ENCODE measurements at regions not wholly inside any gene's neighbourhood (a gene's known extent, or its start where the extent isn't known, plus 50 kb on each side); places are given as distances from the start of the nearest gene placed in this dataset.

GRCh38 chr9:3628239-3628638 lies 102.4 kb upstream of the RFX3 start:
- Histone ChIP-seq H2AFZ (ENCODE audit: low read depth, low read length) (no peak overlapping the region), H3K4me1 (ENCODE audit: insufficient read depth, low read length) (no peaks in the 10 kb centered on the region), H3K9ac (ENCODE audit: low read depth, low read length) (no peak overlapping the region), H3K79me2 (ENCODE audit: insufficient read depth, low read length) (no peaks in the 10 kb centered on the region), H4K20me1 (ENCODE audit: insufficient read depth, low read length) (no peaks in the 10 kb centered on the region), H3K4me2 (ENCODE audit: insufficient read depth, low read length) (no peak overlapping the region), H3K27ac (ENCODE audit: low read length) (no peak overlapping the region), H3K27me3 (ENCODE audit: insufficient read depth, low read length, poor library complexity) (no peaks in the 10 kb centered on the region), H3K36me3 (ENCODE audit: insufficient read depth, low read length) (no peaks in the 10 kb centered on the region), H3K9me3 (ENCODE audit: insufficient read depth, low read length, severe bottlenecking) (no peaks in the 10 kb centered on the region), H3K4me3 (ENCODE audit: low read depth in 1 of 2, low read length in 2 of 2) (no peak overlapping the region)
- ATAC-seq (ENCODE audit: insufficient read depth, low read depth) = no peak
- no peak for DNase-seq
- TF ChIP-seq CTCF (IDR thresholded peaks at IDR 0.05; ENCODE audit: borderline replicate concordance, extremely low read depth, low read length, poor library complexity, severe bottlenecking) = no peak
- TF ChIP-seq EZH2 (IDR thresholded peaks at IDR 0.05; ENCODE audit: borderline replicate concordance, low read depth, low read length, severe bottlenecking) = no peak

- H3K36me3 ChIP-seq (ENCODE audit: insufficient read depth, low read length) = no peaks in the 10 kb centered on the region
These were observed 82.2 kb upstream of the RFX3 start for GRCh38 chr9:3608011-3608410.

GRCh38 chr9:3600672-3601071 lies 74.9 kb upstream of the RFX3 start:
- no peak overlapping the region for H3K4me3 ChIP-seq (ENCODE audit: low read depth in 1 of 2, low read length in 2 of 2)
- H3K9me3 ChIP-seq (ENCODE audit: insufficient read depth, low read length, severe bottlenecking) = no peaks in the 10 kb centered on the region
- H3K79me2 ChIP-seq (ENCODE audit: insufficient read depth, low read length) = no peaks in the 10 kb centered on the region
- DNase-seq (no peak), ATAC-seq (ENCODE audit: insufficient read depth, low read depth) (no peak)
- no peaks in the 10 kb centered on the region for H3K27me3 ChIP-seq (ENCODE audit: insufficient read depth, low read length, poor library complexity)
- no peak for TF ChIP-seq CTCF (IDR thresholded peaks at IDR 0.05; ENCODE audit: borderline replicate concordance, extremely low read depth, low read length, poor library complexity, severe bottlenecking)
- TF ChIP-seq EZH2 (IDR thresholded peaks at IDR 0.05; ENCODE audit: borderline replicate concordance, low read depth, low read length, severe bottlenecking) = no peak
- no peaks in the 10 kb centered on the region for H3K36me3 ChIP-seq (ENCODE audit: insufficient read depth, low read length)
- H3K27ac ChIP-seq (ENCODE audit: low read length) = no peak overlapping the region
- H3K4me1 ChIP-seq (ENCODE audit: insufficient read depth, low read length) = no peaks in the 10 kb centered on the region
- no peak overlapping the region for H3K9ac ChIP-seq (ENCODE audit: low read depth, low read length)
- H4K20me1 ChIP-seq (ENCODE audit: insufficient read depth, low read length) = no peaks in the 10 kb centered on the region
- H3K4me2 ChIP-seq (ENCODE audit: insufficient read depth, low read length) = no peak overlapping the region
- no peak overlapping the region for H2AFZ ChIP-seq (ENCODE audit: low read depth, low read length)

More at GRCh38 chr9:3608011-3608410, 82.2 kb upstream of the RFX3 start:
- Histone ChIP-seq H3K4me2 (ENCODE audit: insufficient read depth, low read length) (no peak overlapping the region), H4K20me1 (ENCODE audit: insufficient read depth, low read length) (no peaks in the 10 kb centered on the region), H3K4me1 (ENCODE audit: insufficient read depth, low read length) (no peaks in the 10 kb centered on the region), H3K27me3 (ENCODE audit: insufficient read depth, low read length, poor library complexity) (no peaks in the 10 kb centered on the region), H3K9me3 (ENCODE audit: insufficient read depth, low read length, severe bottlenecking) (no peaks in the 10 kb centered on the region), H3K79me2 (ENCODE audit: insufficient read depth, low read length) (no peaks in the 10 kb centered on the region), H2AFZ (ENCODE audit: low read depth, low read length) (no peak overlapping the region), H3K27ac (ENCODE audit: low read length) (no peak overlapping the region), H3K9ac (ENCODE audit: low read depth, low read length) (no peak overlapping the region), H3K4me3 (ENCODE audit: low read depth in 1 of 2, low read length in 2 of 2) (no peak overlapping the region)
- DNase-seq (no peak), ATAC-seq (ENCODE audit: insufficient read depth, low read depth) (no peak)
- TF ChIP-seq CTCF (IDR thresholded peaks at IDR 0.05; ENCODE audit: borderline replicate concordance, extremely low read depth, low read length, poor library complexity, severe bottlenecking) (no peak), EZH2 (IDR thresholded peaks at IDR 0.05; ENCODE audit: borderline replicate concordance, low read depth, low read length, severe bottlenecking) (no peak)

GRCh38 chr9:3597792-3598191 lies 72.0 kb upstream of the RFX3 start:
- no peak for TF ChIP-seq CTCF (IDR thresholded peaks at IDR 0.05; ENCODE audit: borderline replicate concordance, extremely low read depth, low read length, poor library complexity, severe bottlenecking)
- no peak for TF ChIP-seq EZH2 (IDR thresholded peaks at IDR 0.05; ENCODE audit: borderline replicate concordance, low read depth, low read length, severe bottlenecking)
- H3K9ac ChIP-seq (ENCODE audit: low read depth, low read length) = no peak overlapping the region
- H2AFZ ChIP-seq (ENCODE audit: low read depth, low read length) = no peak overlapping the region

More at GRCh38 chr9:3597792-3598191, 72.0 kb upstream of the RFX3 start:
- Histone ChIP-seq H3K4me1 (ENCODE audit: insufficient read depth, low read length) (no peaks in the 10 kb centered on the region), H3K4me3 (ENCODE audit: low read depth in 1 of 2, low read length in 2 of 2) (no peak overlapping the region), H3K79me2 (ENCODE audit: insufficient read depth, low read length) (no peaks in the 10 kb centered on the region), H3K4me2 (ENCODE audit: insufficient read depth, low read length) (no peak overlapping the region), H3K27ac (ENCODE audit: low read length) (no peak overlapping the region), H3K36me3 (ENCODE audit: insufficient read depth, low read length) (no peaks in the 10 kb centered on the region), H4K20me1 (ENCODE audit: insufficient read depth, low read length) (no peaks in the 10 kb centered on the region), H3K27me3 (ENCODE audit: insufficient read depth, low read length, poor library complexity) (no peaks in the 10 kb centered on the region), H3K9me3 (ENCODE audit: insufficient read depth, low read length, severe bottlenecking) (no peaks in the 10 kb centered on the region)
- DNase-seq (no peak), ATAC-seq (ENCODE audit: insufficient read depth, low read depth) (no peak)
